GM23248 (cell line): ENCODE measurements at regions not wholly inside any gene's neighbourhood (a gene's known extent, or its start where the extent isn't known, plus 50 kb on each side); places are given as distances from the start of the nearest gene placed in this dataset.

Experiments
- EZH2 ChIP-seq: fragments of 200-600 bp; sonication (generic); IDR thresholded peaks from 2 replicates; pipeline ENCODE4 v1.6.1; 2018; ENCODE audit warnings: antibody characterized with exemption, mild to moderate bottlenecking; ENCODE audit not compliant: insufficient read depth, poor library complexity, severe bottlenecking
- EZH2phosphoT487 ChIP-seq: fragments of 200-600 bp; sonication (generic); IDR thresholded peaks from 2 replicates; pipeline ENCODE4 v1.6.1; 2018; ENCODE audit warnings: antibody characterized with exemption, moderate library complexity, mild to moderate bottlenecking, low read depth; ENCODE audit not compliant: insufficient read depth

- TF ChIP-seq EZH2 (no peak), EZH2phosphoT487 (no peak)
These were observed 128.8 kb upstream of the FOXF1 start for GRCh38 chr16:86381491-86381890.
